Neural progenitor cell (in vitro differentiated cells): ENCODE measurements at regions not wholly inside any gene's neighbourhood (a gene's known extent, or its start where the extent isn't known, plus 50 kb on each side); places are given as distances from the start of the nearest gene placed in this dataset.

Experiments used
- EZH2 ChIP-seq: fragments of 200-600 bp; sonication (generic); IDR thresholded peaks from 2 replicates; pipeline ENCODE4 v1.6.1; 2017; ENCODE audit warnings: antibody characterized with exemption, mild to moderate bottlenecking, moderate library complexity
- EZH2phosphoT487 ChIP-seq: fragments of 200-600 bp; sonication (generic); IDR thresholded peaks from 2 replicates; pipeline ENCODE4 v1.6.1; 2017; ENCODE audit warnings: antibody characterized with exemption
- TF ChIP-seq, protein P1 (sequence below): fragments of 200-600 bp; sonication (generic); IDR thresholded peaks from 2 replicates; pipeline ENCODE4 v1.5.1; 2017; ENCODE audit warnings: antibody characterized with exemption, mild to moderate bottlenecking

DNA sequence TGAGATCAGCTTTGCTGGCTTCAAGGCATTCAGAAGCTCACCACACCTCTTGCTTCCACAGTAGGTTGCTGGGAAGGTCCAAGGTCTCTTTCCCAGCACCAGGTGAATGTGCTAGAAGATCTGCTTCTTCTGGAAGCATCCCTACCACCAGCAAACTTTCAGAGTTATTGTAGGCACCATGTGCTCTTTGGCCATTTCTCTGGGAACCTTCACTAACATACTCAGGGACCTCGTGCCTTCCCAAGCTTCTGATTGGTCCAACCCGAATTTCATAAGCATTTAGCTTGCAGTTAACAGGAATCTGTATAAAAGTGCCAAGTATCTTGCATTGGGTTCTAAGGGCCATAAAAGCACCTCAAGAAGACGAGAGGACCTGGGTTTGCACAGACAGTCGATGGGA, 86.5 kb upstream of the ARL4C start:
- TF ChIP-seq, protein P1, sequence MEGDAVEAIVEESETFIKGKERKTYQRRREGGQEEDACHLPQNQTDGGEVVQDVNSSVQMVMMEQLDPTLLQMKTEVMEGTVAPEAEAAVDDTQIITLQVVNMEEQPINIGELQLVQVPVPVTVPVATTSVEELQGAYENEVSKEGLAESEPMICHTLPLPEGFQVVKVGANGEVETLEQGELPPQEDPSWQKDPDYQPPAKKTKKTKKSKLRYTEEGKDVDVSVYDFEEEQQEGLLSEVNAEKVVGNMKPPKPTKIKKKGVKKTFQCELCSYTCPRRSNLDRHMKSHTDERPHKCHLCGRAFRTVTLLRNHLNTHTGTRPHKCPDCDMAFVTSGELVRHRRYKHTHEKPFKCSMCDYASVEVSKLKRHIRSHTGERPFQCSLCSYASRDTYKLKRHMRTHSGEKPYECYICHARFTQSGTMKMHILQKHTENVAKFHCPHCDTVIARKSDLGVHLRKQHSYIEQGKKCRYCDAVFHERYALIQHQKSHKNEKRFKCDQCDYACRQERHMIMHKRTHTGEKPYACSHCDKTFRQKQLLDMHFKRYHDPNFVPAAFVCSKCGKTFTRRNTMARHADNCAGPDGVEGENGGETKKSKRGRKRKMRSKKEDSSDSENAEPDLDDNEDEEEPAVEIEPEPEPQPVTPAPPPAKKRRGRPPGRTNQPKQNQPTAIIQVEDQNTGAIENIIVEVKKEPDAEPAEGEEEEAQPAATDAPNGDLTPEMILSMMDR = no peak
- no peak for TF ChIP-seq EZH2phosphoT487
- no peak for TF ChIP-seq EZH2
